WTC11 (cell line): ENCODE measurements at regions not wholly inside any gene's neighbourhood (a gene's known extent, or its start where the extent isn't known, plus 50 kb on each side); places are given as distances from the start of the nearest gene placed in this dataset.

ENCODE experiments used
- ATAC-seq: fragments of 200-7000 bp; cut with Tn5 transposase; 2 replicates; pipeline ENCODE4 v1.10.0; 2021; ENCODE audit warnings: mild to moderate bottlenecking, moderate library complexity
- CTCF ChIA-PET: fragments of 300-600 bp; sonication (Branson Sonifier 250); formaldehyde crosslinking; loops from one replicate; lab custom pipeline; 2021; ENCODE audit warnings: antibody characterized with exemption; lab: Charles Lee
- POLR2A ChIA-PET: fragments of 350-600 bp; sonication (Branson Sonifier 250); formaldehyde crosslinking; loops from one replicate; lab custom pipeline; 2021; ENCODE audit warnings: antibody characterized with exemption; lab: Charles Lee
- DNase-seq: peaks from one replicate; pipeline ENCODE4 v3.0.0; 2021; ENCODE audit warnings: low spot score
- H3K27ac Mint-ChIP-seq: 2 replicates; pipeline ENCODE4 v1.8.0; 2021; ENCODE audit warnings: mixed read lengths
- H3K27me3 Mint-ChIP-seq: 2 replicates; pipeline ENCODE4 v1.8.0; 2021; ENCODE audit warnings: low read depth, mild to moderate bottlenecking, moderate library complexity, mixed read lengths
- H3K36me3 Mint-ChIP-seq: 2 replicates; pipeline ENCODE4 v1.8.0; 2021; ENCODE audit warnings: mixed read lengths
- H3K4me1 Mint-ChIP-seq: 2 replicates; pipeline ENCODE4 v1.8.0; 2022; ENCODE audit warnings: mixed read lengths
- H3K4me3 Mint-ChIP-seq: 2 replicates; pipeline ENCODE4 v1.8.0; 2021; ENCODE audit warnings: mild to moderate bottlenecking, moderate library complexity, mixed read lengths
- H3K9me3 Mint-ChIP-seq: 2 replicates; pipeline ENCODE4 v1.8.0; 2021; ENCODE audit warnings: mixed read lengths
- ATF1 ChIP-seq: sonication (generic); formaldehyde crosslinking; IDR thresholded peaks from 2 replicates; pipeline ENCODE4 v1.8.1; 2023; ENCODE audit warnings: mild to moderate bottlenecking, moderate library complexity, missing genetic modification reagents
- CDX4 ChIP-seq: fragments of 250-450 bp; sonication (Bioruptor Pico); IDR thresholded peaks from 2 replicates; pipeline ENCODE4 v1.9.0; 2021; ENCODE audit warnings: moderate library complexity, mild to moderate bottlenecking, inconsistent platforms, borderline replicate concordance
- CTCF ChIP-seq: fragments of 200-600 bp; IDR thresholded peaks from 2 replicates; pipeline ENCODE4 v1.8.0; 2022; ENCODE audit warnings: antibody characterized with exemption
- E2F4 ChIP-seq: sonication (generic); formaldehyde crosslinking; IDR thresholded peaks from 2 replicates; pipeline ENCODE4 v1.8.1; 2022; ENCODE audit warnings: low read depth, mild to moderate bottlenecking, moderate library complexity, missing genetic modification reagents, borderline replicate concordance
- ESRRA ChIP-seq: sonication (generic); formaldehyde crosslinking; IDR thresholded peaks from 2 replicates; pipeline ENCODE4 v1.8.1; 2022; ENCODE audit warnings: mild to moderate bottlenecking, missing genetic modification reagents, borderline replicate concordance
- FOXP1 ChIP-seq: sonication (generic); formaldehyde crosslinking; IDR thresholded peaks from 2 replicates; pipeline ENCODE4 v1.8.0; 2022; ENCODE audit warnings: missing genetic modification reagents, mild to moderate bottlenecking, moderate library complexity, borderline replicate concordance
- GRHL2 ChIP-seq: fragments of 250-450 bp; sonication (Bioruptor Pico); IDR thresholded peaks from 2 replicates; pipeline ENCODE4 v1.8.0; 2022; ENCODE audit warnings: mild to moderate bottlenecking, moderate library complexity; ENCODE audit not compliant: insufficient replicate concordance, severe bottlenecking
- HMGA2 ChIP-seq: fragments of 250-450 bp; sonication (Bioruptor Pico); IDR thresholded peaks from 2 replicates; pipeline ENCODE4 v1.4.0; 2021; ENCODE audit warnings: mild to moderate bottlenecking, moderate library complexity
- HMGXB4 ChIP-seq: sonication (generic); formaldehyde crosslinking; IDR thresholded peaks from 2 replicates; pipeline ENCODE4 v1.8.1; 2023; ENCODE audit warnings: mild to moderate bottlenecking, moderate library complexity, missing genetic modification reagents
- IRF2 ChIP-seq: sonication (generic); formaldehyde crosslinking; IDR thresholded peaks from 2 replicates; pipeline ENCODE4 v1.8.0; 2022; ENCODE audit warnings: low read depth, missing genetic modification reagents, borderline replicate concordance
- MAX ChIP-seq: sonication (generic); formaldehyde crosslinking; IDR thresholded peaks from 2 replicates; pipeline ENCODE4 v1.8.0; 2022; ENCODE audit warnings: mild to moderate bottlenecking, missing genetic modification reagents
- MLX ChIP-seq: sonication (generic); formaldehyde crosslinking; IDR thresholded peaks from 2 replicates; pipeline ENCODE4 v1.8.1; 2023; ENCODE audit warnings: mild to moderate bottlenecking, missing genetic modification reagents, moderate library complexity
- MXD4 ChIP-seq: fragments of 250-450 bp; sonication (Bioruptor Pico); IDR thresholded peaks from 2 replicates; pipeline ENCODE4 v1.8.0; 2021; ENCODE audit warnings: mild to moderate bottlenecking, moderate library complexity, borderline replicate concordance
- NFYB ChIP-seq: sonication (generic); formaldehyde crosslinking; conservative IDR thresholded peaks from 2 replicates; pipeline ENCODE4 v1.8.0; 2022; ENCODE audit warnings: low read depth, missing genetic modification reagents
- PREB ChIP-seq: sonication (generic); formaldehyde crosslinking; IDR thresholded peaks from 2 replicates; pipeline ENCODE4 v1.8.1; 2022; ENCODE audit warnings: mild to moderate bottlenecking, missing genetic modification reagents, moderate library complexity, borderline replicate concordance
- SMAD4 ChIP-seq: sonication (generic); formaldehyde crosslinking; IDR thresholded peaks from 2 replicates; pipeline ENCODE4 v1.8.0; 2022; ENCODE audit warnings: mild to moderate bottlenecking, missing genetic modification reagents
- TEAD4 ChIP-seq: sonication (generic); formaldehyde crosslinking; IDR thresholded peaks from 2 replicates; pipeline ENCODE4 v1.8.0; 2022; ENCODE audit warnings: mild to moderate bottlenecking, missing genetic modification reagents
- USF1 ChIP-seq: sonication (generic); formaldehyde crosslinking; IDR thresholded peaks from 2 replicates; pipeline ENCODE4 v1.8.0; 2022; ENCODE audit warnings: mild to moderate bottlenecking, missing genetic modification reagents
- ZMAT4 ChIP-seq: fragments of 250-450 bp; sonication (Bioruptor Pico); IDR thresholded peaks from 2 replicates; pipeline ENCODE4 v1.9.0; 2021; ENCODE audit warnings: mild to moderate bottlenecking
- ZNF219 ChIP-seq: sonication (generic); formaldehyde crosslinking; IDR thresholded peaks from 2 replicates; pipeline ENCODE4 v1.8.0; 2023; ENCODE audit warnings: missing genetic modification reagents, mild to moderate bottlenecking, borderline replicate concordance
- ZNF281 ChIP-seq: sonication (generic); formaldehyde crosslinking; IDR thresholded peaks from 2 replicates; pipeline ENCODE4 v1.8.0; 2023; ENCODE audit warnings: mild to moderate bottlenecking, missing genetic modification reagents
- ZNF317 ChIP-seq: sonication (generic); formaldehyde crosslinking; IDR thresholded peaks from 2 replicates; pipeline ENCODE4 v1.8.1; 2023; ENCODE audit warnings: low read depth, mild to moderate bottlenecking, moderate library complexity, missing genetic modification reagents, borderline replicate concordance
- ZNF671 ChIP-seq: fragments of 250-450 bp; sonication (Bioruptor Pico); IDR thresholded peaks from 2 replicates; pipeline ENCODE4 v1.8.0; 2021; ENCODE audit warnings: mild to moderate bottlenecking

- ChIA-PET CTCF (no interaction called here), POLR2A (no interaction called here)
- peaks cover 19% of the 10 kb centered on the region for H3K9me3 Mint-ChIP-seq
- H3K27ac Mint-ChIP-seq: no peak overlapping the region
- H3K4me1 Mint-ChIP-seq: no peaks in the 10 kb centered on the region
- DNase-seq (no peak), ATAC-seq (no peak)
- H3K27me3 Mint-ChIP-seq: no peaks in the 10 kb centered on the region
- TF ChIP-seq ZNF317 (CRISPR knock-in tag) (no peak), PREB (no peak), FOXP1 (CRISPR knock-in tag) (no peak), ZNF671 (no peak), ZMAT4 (CRISPR knock-in tag) (no peak), SMAD4 (CRISPR knock-in tag) (no peak), MLX (CRISPR knock-in tag) (no peak), ZNF219 (CRISPR knock-in tag) (no peak), MXD4 (CRISPR knock-in tag) (no peak), NFYB (CRISPR knock-in tag) (no peak), ZNF281 (no peak), CTCF (no peak), USF1 (no peak)
- H3K4me3 Mint-ChIP-seq: no peak overlapping the region
- H3K36me3 Mint-ChIP-seq: peaks cover 8% of the 10 kb centered on the region
These were observed 387.1 kb downstream of the RND3 start for GRCh38 chr2:150100336-150100735.

- ChIA-PET CTCF (no interaction called here), POLR2A (interaction anchor here (0.6 kb wide), 1 partner anchor 812 kb away, joined by 3 read pairs; no protein-coding TSS in a partner anchor)
- DNase-seq: no peak
- Mint-ChIP-seq H3K4me3 (no peak overlapping the region), H3K4me1 (no peaks in the 10 kb centered on the region), H3K9me3 (peaks cover 13% of the 10 kb centered on the region), H3K36me3 (peaks cover 3% of the 10 kb centered on the region), H3K27me3 (no peaks in the 10 kb centered on the region), H3K27ac (no peak overlapping the region)
- no peak for ATAC-seq
- TF ChIP-seq HMGXB4 (CRISPR knock-in tag) (no peak), GRHL2 (CRISPR knock-in tag) (no peak), IRF2 (CRISPR knock-in tag) (no peak), MAX (CRISPR knock-in tag) (no peak), ESRRA (CRISPR knock-in tag) (no peak), ATF1 (CRISPR knock-in tag) (no peak), TEAD4 (CRISPR knock-in tag) (no peak), CDX4 (CRISPR knock-in tag) (no peak), E2F4 (CRISPR knock-in tag) (no peak), HMGA2 (CRISPR knock-in tag) (no peak)
These were observed 387.7 kb downstream of the RND3 start for GRCh38 chr2:150099805-150100204.
